Jurkat, Clone E6-1 (cell line): ENCODE measurements at regions not wholly inside any gene's neighbourhood (a gene's known extent, or its start where the extent isn't known, plus 50 kb on each side); places are given as distances from the start of the nearest gene placed in this dataset.

ENCODE experiments used
- DNase-seq: peaks from one replicate; pipeline ENCODE4 v3.0.0-alpha.2; 2011; ENCODE audit warnings: low read depth, low spot score
- H3K4me3 ChIP-seq: 2 replicates; pipeline ENCODE4 v1.5.1; 2011; ENCODE audit warnings: mild to moderate bottlenecking, low read length, control low read depth, moderate library complexity

DNA sequence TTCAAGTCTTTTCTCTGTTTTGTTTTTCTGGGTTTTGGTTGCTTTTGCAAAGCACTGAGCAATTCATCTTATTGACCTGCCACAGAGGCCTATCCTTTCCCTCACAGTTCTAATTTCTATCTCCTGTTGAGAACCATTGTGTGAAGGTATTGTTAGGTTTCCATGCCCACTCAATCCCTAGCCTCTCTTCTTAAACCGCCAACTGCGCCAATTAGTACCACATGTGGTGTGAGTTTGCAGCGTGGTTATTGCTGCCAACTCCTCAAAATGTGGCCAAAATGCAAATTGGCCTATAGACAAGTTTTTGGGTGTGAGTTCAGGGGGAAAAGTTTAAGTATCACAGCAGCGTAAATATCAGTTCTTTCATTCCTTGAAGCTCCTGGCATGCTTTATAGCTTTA lies 232.6 kb downstream of the FLRT2 start:
- H3K4me3 ChIP-seq: no peak overlapping the region
- no peak for DNase-seq

DNA sequence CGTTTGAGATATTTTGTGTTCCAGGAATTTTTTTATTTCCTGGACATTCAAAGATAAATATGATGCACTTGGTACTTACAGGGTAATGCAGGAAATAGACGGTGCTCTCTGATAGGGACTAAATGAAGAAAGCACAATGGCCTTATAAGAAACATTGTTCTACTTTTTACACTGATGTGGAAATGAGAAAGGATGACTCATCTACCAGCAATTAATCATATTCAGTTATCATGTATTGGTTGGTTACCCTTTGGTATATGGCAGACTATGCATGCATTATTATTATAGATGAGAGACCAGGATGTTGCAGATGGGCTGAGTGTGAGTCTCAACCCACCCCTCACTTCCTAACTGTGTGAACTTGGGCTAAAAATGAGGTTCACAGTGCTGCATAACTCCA lies 222.2 kb downstream of the FLRT2 start:
- no peak overlapping the region for H3K4me3 ChIP-seq
- no peak for DNase-seq

DNA sequence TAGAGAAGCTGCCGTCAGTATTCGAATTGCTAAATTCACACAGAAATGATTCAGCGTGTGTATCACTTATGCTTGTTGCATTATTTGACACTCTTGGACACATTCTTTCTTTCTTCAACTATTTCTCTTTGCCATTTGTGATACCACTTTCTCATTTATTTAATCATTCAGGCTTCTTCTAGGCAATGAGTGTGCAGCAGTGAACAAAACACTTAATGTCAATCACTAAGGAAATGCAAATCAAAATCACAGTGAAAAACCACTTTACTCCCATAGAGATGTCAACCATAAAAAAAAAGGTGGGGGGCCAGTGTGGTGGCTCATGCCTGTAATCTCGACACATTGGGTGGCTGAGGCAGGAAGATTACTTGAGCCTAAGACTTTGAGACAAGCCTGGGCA lies 214.6 kb downstream of the FLRT2 start:
- no peak overlapping the region for H3K4me3 ChIP-seq
- no peak for DNase-seq

DNA sequence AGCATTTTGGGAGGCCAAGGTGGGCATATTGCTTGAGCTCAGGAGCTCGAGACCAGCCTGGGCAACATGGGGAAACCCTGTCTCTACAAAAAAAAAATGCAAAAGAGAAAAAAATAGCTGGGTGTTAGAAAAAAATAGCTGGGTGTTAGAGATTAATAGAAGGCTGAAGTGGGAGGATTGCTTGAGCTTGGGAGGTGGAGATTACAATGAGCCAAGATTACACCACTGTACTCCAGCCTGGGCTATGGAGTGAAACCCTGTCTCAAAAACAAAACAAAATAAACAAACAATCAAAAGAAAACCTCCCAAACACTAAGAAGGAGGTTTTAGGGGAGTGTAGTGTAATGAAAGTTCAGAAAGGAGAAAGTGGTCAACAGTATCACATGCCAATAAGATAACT lies 202.1 kb downstream of the FLRT2 start:
- no peak for DNase-seq
- no peak overlapping the region for H3K4me3 ChIP-seq

DNA sequence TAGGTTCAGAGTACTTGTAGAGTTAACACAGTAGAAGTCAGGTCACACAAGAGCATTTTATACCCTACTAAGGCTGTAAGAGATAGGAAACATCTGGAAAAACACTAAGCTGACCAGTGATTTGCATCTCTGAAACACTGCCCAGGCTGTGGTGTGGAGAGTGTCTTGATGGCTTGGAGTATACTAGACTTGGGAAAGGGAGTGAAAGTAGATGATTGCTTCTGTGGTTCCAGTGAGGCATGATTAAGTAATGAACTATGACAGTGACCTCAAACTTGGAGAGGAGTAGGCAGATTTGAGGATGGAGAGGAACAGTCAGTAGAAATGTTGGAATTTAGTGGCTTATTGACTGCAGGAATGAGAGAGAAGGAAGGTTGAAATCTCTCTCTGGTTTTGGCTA lies 201.2 kb downstream of the FLRT2 start:
- H3K4me3 ChIP-seq: no peak overlapping the region
- no peak for DNase-seq

DNA sequence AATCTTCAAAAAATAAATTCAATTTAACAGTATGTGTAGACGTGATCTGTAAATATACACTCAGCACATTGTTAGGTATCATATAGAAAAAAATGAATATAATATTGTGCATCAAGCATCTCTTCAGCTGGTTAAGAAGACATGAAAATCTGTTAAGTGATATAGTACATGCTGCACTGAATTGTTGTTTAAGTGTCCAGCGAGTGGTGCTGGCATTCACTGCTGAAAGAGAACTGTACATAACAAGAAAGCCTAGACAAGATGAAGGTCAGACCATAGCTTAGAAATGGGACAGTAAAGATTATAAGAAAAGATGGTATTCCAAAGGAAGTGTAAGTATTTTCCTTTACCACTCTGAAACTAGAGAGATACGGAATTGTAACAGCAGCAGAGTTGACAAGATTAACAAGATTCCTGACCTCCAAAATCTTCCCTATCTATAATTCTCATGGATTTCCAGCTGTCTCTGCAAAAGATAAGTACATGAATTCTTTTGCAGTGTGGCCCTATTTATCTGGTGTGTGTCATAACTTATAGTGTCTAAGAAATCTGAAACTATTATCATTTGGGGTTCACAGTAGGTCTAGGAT lies 198.6 kb downstream of the FLRT2 start:
- H3K4me3 ChIP-seq: no peak overlapping the region
- no peak for DNase-seq

DNA sequence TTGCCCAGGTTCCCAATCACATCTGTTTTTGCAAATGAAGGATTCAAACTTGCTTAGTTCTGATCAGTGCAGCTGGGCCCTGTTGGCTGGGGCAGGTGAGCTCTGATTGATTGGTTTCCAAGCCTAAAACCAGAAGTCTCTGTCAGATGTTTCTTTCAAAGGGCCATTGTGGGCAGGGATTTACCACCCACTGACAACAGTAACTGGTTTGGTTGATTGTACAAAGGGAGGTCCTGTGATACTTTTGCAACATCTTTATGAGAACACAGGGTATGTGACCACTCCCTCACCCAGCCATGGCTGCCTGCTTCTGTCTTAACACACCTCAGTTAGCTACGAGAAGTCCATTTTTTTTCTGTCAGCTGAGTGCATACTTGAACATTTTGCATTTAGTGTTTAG lies 184.1 kb downstream of the FLRT2 start:
- no peak overlapping the region for H3K4me3 ChIP-seq
- no peak for DNase-seq

DNA sequence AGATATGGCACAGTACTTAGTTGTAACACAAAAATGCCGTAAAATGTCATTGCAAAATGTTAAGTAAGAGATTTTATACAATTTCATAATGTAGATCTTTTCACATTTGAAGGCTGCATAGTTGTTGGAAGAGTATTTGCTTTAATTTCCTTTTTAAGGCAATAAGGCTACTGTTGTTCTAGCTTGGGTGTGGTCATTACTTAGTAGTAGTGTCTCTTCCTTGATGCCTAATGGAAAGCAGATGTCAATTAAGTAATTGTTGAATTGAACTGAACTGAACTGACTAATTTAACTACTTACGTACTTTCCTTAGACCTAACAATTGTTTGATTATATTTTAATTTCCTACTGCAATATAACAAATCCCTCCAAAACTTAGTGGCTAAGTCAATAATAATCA lies 181.7 kb downstream of the FLRT2 start:
- no peak for DNase-seq
- no peak overlapping the region for H3K4me3 ChIP-seq
